H1 (cell line): ENCODE measurements at regions not wholly inside any gene's neighbourhood (a gene's known extent, or its start where the extent isn't known, plus 50 kb on each side); places are given as distances from the start of the nearest gene placed in this dataset.

ENCODE experiments used
- CTCF ChIA-PET: fragments of 300-600 bp; sonication (Branson Sonifier 250); formaldehyde crosslinking; loops from one replicate; lab custom pipeline; 2021; ENCODE audit not compliant: partially characterized antibody; lab: Charles Lee
- POLR2A ChIA-PET: fragments of 300-600 bp; sonication (Branson Sonifier 250); formaldehyde crosslinking; loops from one replicate; lab custom pipeline; 2021; ENCODE audit warnings: inconsistent platforms; ENCODE audit not compliant: partially characterized antibody; lab: Charles Lee
- DNase-seq, 2 experiments: peaks; one replicate each; pipeline versions ENCODE4 v3.0.0 to v3.0.0-alpha.2; 2010 to 2022; ENCODE audit warnings: low spot score in 2 of 2, low read depth in 1 of 2, mixed read lengths in 1 of 2
- FAIRE-seq: peaks from 2 replicates; lab custom pipeline; 2011; peaks lifted over from hg19 to GRCh38; lab: Jason Lieb, UNC
- H2AFZ ChIP-seq: 2 replicates; pipeline ENCODE4 v1.8.1; 2012; ENCODE audit warnings: low read length, inconsistent platforms
- H2AK5ac ChIP-seq: 2 replicates; pipeline ENCODE4 v1.6.1; 2013; ENCODE audit warnings: low read depth, low read length
- H2BK120ac ChIP-seq: replicated peaks from 2 replicates; pipeline ENCODE3; 2013; ENCODE audit warnings: low read depth, low read length, inconsistent platforms
- H2BK12ac ChIP-seq: 2 replicates; pipeline ENCODE4 v1.6.1; 2013; ENCODE audit warnings: low read depth, low read length
- H2BK15ac ChIP-seq: 2 replicates; pipeline ENCODE4 v1.6.1; 2013; ENCODE audit warnings: low read length
- H2BK20ac ChIP-seq: 2 replicates; pipeline ENCODE4 v1.6.1; 2013; ENCODE audit warnings: low read length
- H2BK5ac ChIP-seq: 2 replicates; pipeline ENCODE4 v1.6.1; 2013; ENCODE audit warnings: low read depth, low read length
- H3K14ac ChIP-seq: 2 replicates; pipeline ENCODE4 v1.6.1; 2013; ENCODE audit warnings: inconsistent platforms; ENCODE audit not compliant: insufficient read length
- H3K18ac ChIP-seq: 2 replicates; pipeline ENCODE4 v1.6.1; 2013; ENCODE audit warnings: low read length; ENCODE audit errors: extremely low read depth
- H3K23ac ChIP-seq: 2 replicates; pipeline ENCODE4 v1.6.1; 2013; ENCODE audit warnings: inconsistent platforms; ENCODE audit not compliant: insufficient read length
- H3K23me2 ChIP-seq: 2 replicates; pipeline ENCODE4 v1.6.1; 2013; ENCODE audit warnings: low read depth, low read length
- H3K27ac ChIP-seq: 2 replicates; pipeline ENCODE4 v1.6.1; 2011; ENCODE audit warnings: low read depth, low read length, inconsistent platforms
- H3K27me3 ChIP-seq, 4 experiments: replicated peaks in 1 of 4; 1 replicate in 1 of 4; 2 replicates in 3 of 4; pipeline versions ENCODE4 v1.6.1 to v1.8.1; 2011 to 2013; ENCODE audit warnings: low read length in 3 of 4, mild to moderate bottlenecking in 3 of 4, inconsistent platforms in 2 of 4, mixed read lengths in 2 of 4, moderate library complexity in 1 of 4; ENCODE audit not compliant: control insufficient read depth in 3 of 4, insufficient read depth in 3 of 4; ENCODE audit errors: extremely low read depth in 1 of 4
- H3K36me3 ChIP-seq, 4 experiments: 2 replicates each; pipeline versions ENCODE4 v1.6.1 to v1.8.1; 2011 to 2013; ENCODE audit warnings: mild to moderate bottlenecking in 4 of 4, low read length in 3 of 4, moderate library complexity in 2 of 4, control low read depth in 1 of 4, inconsistent platforms in 1 of 4; ENCODE audit not compliant: insufficient read depth in 4 of 4, control insufficient read depth in 2 of 4
- H3K4ac ChIP-seq: replicated peaks from 2 replicates; pipeline ENCODE3; 2013; ENCODE audit warnings: low read length, low read depth, mixed read lengths, inconsistent platforms; ENCODE audit not compliant: insufficient read length
- H3K4me1 ChIP-seq, 4 experiments: replicated peaks in 1 of 4; 1 replicate in 1 of 4; 2 replicates in 3 of 4; pipeline versions ENCODE4 v1.6.1 to v1.8.1; 2011 to 2013; ENCODE audit warnings: low read length in 3 of 4, inconsistent platforms in 2 of 4, mixed read lengths in 1 of 4; ENCODE audit not compliant: insufficient read depth in 4 of 4, control insufficient read depth in 3 of 4
- H3K4me2 ChIP-seq, 2 experiments: 2 replicates each; pipeline versions ENCODE4 v1.6.1 to v1.8.1; 2011 to 2013; ENCODE audit warnings: low read depth in 2 of 2, low read length in 2 of 2, control low read depth in 1 of 2, inconsistent platforms in 1 of 2, mild to moderate bottlenecking in 1 of 2; ENCODE audit not compliant: insufficient read depth in 1 of 2
- H3K4me3 ChIP-seq, 4 experiments: fragments of 200-600, 300-600 bp in 1 of 4; sonication (generic), shearing (Covaris generic), sonication (Bioruptor Twin) in 1 of 4; 2 replicates each; pipeline versions ENCODE4 v1.5.1 to v1.8.1; 2011 to 2016; ENCODE audit warnings: low read length in 4 of 4, low read depth in 3 of 4, control low read depth in 2 of 4, inconsistent platforms in 2 of 4, mild to moderate bottlenecking in 2 of 4, mixed read lengths in 1 of 4, moderate library complexity in 1 of 4; ENCODE audit not compliant: insufficient read depth in 2 of 4; ENCODE audit errors: extremely low read depth in 1 of 4
- H3K56ac ChIP-seq: replicated peaks from 2 replicates; pipeline ENCODE3; 2013; ENCODE audit warnings: low read depth, mild to moderate bottlenecking, mixed read lengths, low read length, inconsistent platforms; ENCODE audit not compliant: insufficient read length
- H3K79me1 ChIP-seq: 2 replicates; pipeline ENCODE4 v1.6.1; 2013; ENCODE audit warnings: low read depth, low read length, control low read depth
- H3K79me2 ChIP-seq, 2 experiments: 2 replicates each; pipeline versions ENCODE4 v1.6.1 to v1.8.1; 2012 to 2013; ENCODE audit warnings: low read length in 2 of 2, mild to moderate bottlenecking in 2 of 2, inconsistent platforms in 1 of 2; ENCODE audit not compliant: insufficient read depth in 2 of 2, control insufficient read depth in 1 of 2
- H3K9ac ChIP-seq, 4 experiments: replicated peaks in 1 of 4; 1 replicate in 1 of 4; 2 replicates in 3 of 4; pipeline versions ENCODE4 v1.6.1 to v1.8.1; 2011 to 2013; ENCODE audit warnings: low read depth in 3 of 4, low read length in 3 of 4, control low read depth in 2 of 4, mild to moderate bottlenecking in 2 of 4, moderate library complexity in 2 of 4, inconsistent platforms in 1 of 4; ENCODE audit errors: extremely low read depth in 1 of 4
- H3K9me3 ChIP-seq, 2 experiments: 2 replicates each; pipeline versions ENCODE4 v1.6.1 to v1.8.1; 2012 to 2013; ENCODE audit warnings: mild to moderate bottlenecking in 2 of 2, moderate library complexity in 2 of 2, control low read depth in 1 of 2, inconsistent platforms in 1 of 2, low read depth in 1 of 2, low read length in 1 of 2, mixed read lengths in 1 of 2; ENCODE audit not compliant: insufficient read depth in 2 of 2
- H4K20me1 ChIP-seq, 2 experiments: replicated peaks in 1 of 2; 2 replicates each; pipeline versions ENCODE3 to v1.8.1; 2011 to 2013; ENCODE audit warnings: inconsistent platforms in 2 of 2, low read length in 2 of 2, mild to moderate bottlenecking in 1 of 2; ENCODE audit not compliant: insufficient read depth in 2 of 2, control insufficient read depth in 1 of 2
- H4K5ac ChIP-seq: 2 replicates; pipeline ENCODE4 v1.6.1; 2013; ENCODE audit warnings: low read length, low read depth, mixed read lengths, inconsistent platforms; ENCODE audit not compliant: insufficient read length
- H4K8ac ChIP-seq: 2 replicates; pipeline ENCODE4 v1.8.0; 2013; ENCODE audit warnings: mild to moderate bottlenecking, moderate library complexity, low read length, inconsistent platforms; ENCODE audit not compliant: insufficient read depth; ENCODE audit errors: extremely low read depth
- H4K91ac ChIP-seq: replicated peaks from 2 replicates; pipeline ENCODE3; 2013; ENCODE audit warnings: low read length, mixed read lengths, inconsistent platforms; ENCODE audit not compliant: insufficient read length
- BCL11A ChIP-seq, 2 experiments: IDR thresholded peaks; one replicate each; pipeline ENCODE4 v1.6.1; 2011; ENCODE audit warnings: low read depth in 2 of 2, low read length in 2 of 2, mild to moderate bottlenecking in 2 of 2
- CHD1 ChIP-seq: IDR thresholded peaks from 2 replicates; pipeline ENCODE4 v1.6.1; 2012; ENCODE audit warnings: low read depth, low read length, improper control_type of control experiment
- GTF2F1 ChIP-seq: IDR thresholded peaks from 2 replicates; pipeline ENCODE4 v1.6.1; 2012; ENCODE audit warnings: low read depth, low read length, improper control_type of control experiment, borderline replicate concordance
- HDAC2 ChIP-seq, 2 experiments: fragments of 300-600 bp in 1 of 2; sonication (generic) in 1 of 2; IDR thresholded peaks; 2 replicates each; pipeline ENCODE4 v1.6.1; 2011 to 2012; ENCODE audit warnings: low read depth in 2 of 2, low read length in 2 of 2, mild to moderate bottlenecking in 2 of 2, moderate library complexity in 2 of 2, borderline replicate concordance in 1 of 2, inconsistent platforms in 1 of 2
- JUN ChIP-seq: IDR thresholded peaks from 2 replicates; pipeline ENCODE4 v1.6.1; 2011; ENCODE audit warnings: low read depth, mild to moderate bottlenecking, improper control_type of control experiment, low read length
- MAFK ChIP-seq: IDR thresholded peaks from 2 replicates; pipeline ENCODE4 v1.6.1; 2012; ENCODE audit warnings: low read depth, mild to moderate bottlenecking, improper control_type of control experiment, low read length
- NRF1 ChIP-seq: IDR thresholded peaks from 2 replicates; pipeline ENCODE4 v1.6.1; 2011; ENCODE audit warnings: mild to moderate bottlenecking, low read depth, low read length, improper control_type of control experiment
- POU5F1 ChIP-seq: IDR thresholded peaks from 2 replicates; pipeline ENCODE4 v1.6.1; 2011; ENCODE audit warnings: low read depth, mild to moderate bottlenecking, low read length, moderate library complexity
- RAD21 ChIP-seq, 2 experiments: IDR thresholded peaks in 1 of 2; conservative IDR thresholded peaks in 1 of 2; 2 replicates each; pipeline ENCODE4 v1.6.1; 2011; ENCODE audit warnings: low read depth in 2 of 2, low read length in 2 of 2, improper control_type of control experiment in 1 of 2, inconsistent platforms in 1 of 2, mild to moderate bottlenecking in 1 of 2, moderate library complexity in 1 of 2
- RBBP5 ChIP-seq: IDR thresholded peaks from 2 replicates; pipeline ENCODE4 v1.7.1; 2012; ENCODE audit warnings: low read depth, mild to moderate bottlenecking, inconsistent platforms, low read length, moderate library complexity, borderline replicate concordance
- SP2 ChIP-seq: IDR thresholded peaks from 2 replicates; pipeline ENCODE4 v1.6.1; 2012; ENCODE audit warnings: mild to moderate bottlenecking, low read length, inconsistent platforms
- SP4 ChIP-seq: IDR thresholded peaks from 2 replicates; pipeline ENCODE4 v1.6.1; 2012; ENCODE audit warnings: low read length, inconsistent platforms
- TBP ChIP-seq: IDR thresholded peaks from 2 replicates; pipeline ENCODE4 v1.6.1; 2011; ENCODE audit warnings: low read depth, low read length, improper control_type of control experiment
- TEAD4 ChIP-seq: IDR thresholded peaks from 2 replicates; pipeline ENCODE4 v1.6.1; 2012; ENCODE audit warnings: low read depth, low read length, inconsistent platforms, mixed read lengths
- TF ChIP-seq, protein P1 (sequence below): IDR thresholded peaks from 2 replicates; pipeline ENCODE4 v1.6.1; 2012; ENCODE audit warnings: low read length, inconsistent platforms

DNA sequence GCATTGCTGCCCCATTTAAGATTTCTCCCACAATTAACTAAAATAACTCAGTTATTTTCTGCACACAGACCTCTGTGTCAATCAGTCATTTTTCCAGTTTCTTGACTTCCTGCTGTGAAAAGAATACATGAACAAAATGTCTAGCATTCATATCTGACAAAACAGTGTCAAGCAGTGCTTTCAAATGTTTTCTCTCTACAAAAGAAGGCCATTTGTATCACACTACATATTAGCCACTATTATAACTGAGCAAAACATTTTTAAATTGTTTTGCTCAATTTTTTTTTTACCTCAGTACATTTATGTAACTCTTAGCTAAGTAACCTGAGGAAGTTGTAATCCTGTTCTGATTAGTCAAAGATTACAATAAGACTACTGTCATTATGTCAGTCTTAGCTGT is 1498.5 kb upstream of the PRMT6 start:
- Histone ChIP-seq H2BK15ac (no peak overlapping the region), H2BK120ac (no peak overlapping the region), H3K27me3 (no peaks in the 10 kb centered on the region), H3K27ac (no peak overlapping the region), H3K23me2 (no peaks in the 10 kb centered on the region), H3K23ac (no peak overlapping the region), H3K79me1 (no peaks in the 10 kb centered on the region), H4K5ac (no peak overlapping the region), H2BK5ac (no peak overlapping the region), H3K4ac (no peak overlapping the region), H2BK12ac (no peak overlapping the region), H3K56ac (no peak overlapping the region), H3K4me1 (no peaks in the 10 kb centered on the region), H3K9me3 (no peaks in the 10 kb centered on the region), H3K18ac (no peak overlapping the region), H3K79me2 (no peaks in the 10 kb centered on the region), H2AK5ac (no peak overlapping the region), H3K36me3 (no peaks in the 10 kb centered on the region), H3K4me3 (no peak overlapping the region), H3K14ac (no peak overlapping the region), H4K20me1 (no peaks in the 10 kb centered on the region), H3K4me2 (no peak overlapping the region), H2AFZ (no peak overlapping the region), H3K9ac (no peak overlapping the region), H4K8ac (no peak overlapping the region), H2BK20ac (no peak overlapping the region), H4K91ac (no peak overlapping the region)
- ChIA-PET CTCF (interaction anchor here (1.2 kb wide), 1 partner anchor 10 kb away, joined by 3 read pairs; no protein-coding TSS in a partner anchor), POLR2A (no interaction called here)
- FAIRE-seq (no peak), DNase-seq (no peak)
- no peak for TF ChIP-seq TEAD4
- TF ChIP-seq NRF1 = no peak
- no peak for TF ChIP-seq SP2
- TF ChIP-seq, protein P1, sequence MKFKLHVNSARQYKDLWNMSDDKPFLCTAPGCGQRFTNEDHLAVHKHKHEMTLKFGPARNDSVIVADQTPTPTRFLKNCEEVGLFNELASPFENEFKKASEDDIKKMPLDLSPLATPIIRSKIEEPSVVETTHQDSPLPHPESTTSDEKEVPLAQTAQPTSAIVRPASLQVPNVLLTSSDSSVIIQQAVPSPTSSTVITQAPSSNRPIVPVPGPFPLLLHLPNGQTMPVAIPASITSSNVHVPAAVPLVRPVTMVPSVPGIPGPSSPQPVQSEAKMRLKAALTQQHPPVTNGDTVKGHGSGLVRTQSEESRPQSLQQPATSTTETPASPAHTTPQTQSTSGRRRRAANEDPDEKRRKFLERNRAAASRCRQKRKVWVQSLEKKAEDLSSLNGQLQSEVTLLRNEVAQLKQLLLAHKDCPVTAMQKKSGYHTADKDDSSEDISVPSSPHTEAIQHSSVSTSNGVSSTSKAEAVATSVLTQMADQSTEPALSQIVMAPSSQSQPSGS = no peak
- TF ChIP-seq RBBP5 = no peak
- no peak for TF ChIP-seq RAD21 (IDR thresholded peaks at IDR 0.05 in 1 of 2, conservative IDR thresholded peaks at IDR 0.05 in 1 of 2; ENCODE audit: low read depth in 2 of 2, low read length in 2 of 2)
- no peak for TF ChIP-seq GTF2F1
- no peak for TF ChIP-seq JUN
- no peak for TF ChIP-seq POU5F1
- no peak for TF ChIP-seq TBP
- no peak for TF ChIP-seq SP4
- no peak for TF ChIP-seq CHD1
- no peak for TF ChIP-seq BCL11A (IDR thresholded peaks at IDR 0.05; ENCODE audit: low read depth in 2 of 2, low read length in 2 of 2)
- TF ChIP-seq HDAC2 (IDR thresholded peaks at IDR 0.05; ENCODE audit: borderline replicate concordance in 1 of 2, low read depth in 2 of 2, low read length in 2 of 2) = no peak
- no peak for TF ChIP-seq MAFK
